Keratinocyte (primary cell): ENCODE measurements at regions not wholly inside any gene's neighbourhood (a gene's known extent, or its start where the extent isn't known, plus 50 kb on each side); places are given as distances from the start of the nearest gene placed in this dataset.

Experiments
- DNase-seq: peaks from one replicate; pipeline ENCODE4 v3.0.0-alpha.2; 2011; ENCODE audit warnings: low read depth, missing footprints, low spot score
- FAIRE-seq: peaks from 2 replicates; lab custom pipeline; 2011; peaks lifted over from hg19 to GRCh38; lab: Jason Lieb, UNC
- H2AFZ ChIP-seq: 2 replicates; pipeline ENCODE4 v1.6.0; 2012; ENCODE audit warnings: low read length, control low read depth, inconsistent platforms; ENCODE audit not compliant: control insufficient read depth
- H3K27ac ChIP-seq: 2 replicates; pipeline ENCODE4 v1.5.1; 2011; ENCODE audit warnings: low read length; ENCODE audit not compliant: control insufficient read depth, insufficient read depth
- H3K27me3 ChIP-seq: 3 replicates; pipeline ENCODE4 v1.6.0; 2011; ENCODE audit warnings: low read length; ENCODE audit not compliant: control insufficient read depth, insufficient read depth; ENCODE audit errors: extremely low read depth
- H3K36me3 ChIP-seq, 2 experiments: 2 replicates in 1 of 2; 3 replicates in 1 of 2; pipeline ENCODE4 v1.5.1; 2011; ENCODE audit warnings: low read length in 2 of 2, mild to moderate bottlenecking in 1 of 2; ENCODE audit not compliant: control insufficient read depth in 2 of 2, insufficient read depth in 2 of 2; ENCODE audit errors: extremely low read depth in 1 of 2
- H3K4me1 ChIP-seq: 3 replicates; pipeline ENCODE4 v1.5.1; 2011; ENCODE audit warnings: low read length; ENCODE audit not compliant: control insufficient read depth, insufficient read depth; ENCODE audit errors: extremely low read depth
- H3K4me2 ChIP-seq: 3 replicates; pipeline ENCODE4 v1.6.0; 2011; ENCODE audit warnings: low read depth, low read length; ENCODE audit not compliant: control insufficient read depth, insufficient read depth; ENCODE audit errors: extremely low read depth
- H3K4me3 ChIP-seq, 3 experiments: fragments of 200-600 bp in 1 of 3; sonication (generic) in 1 of 3; 2 replicates in 2 of 3; 3 replicates in 1 of 3; pipeline ENCODE4 v1.5.1; 2011 to 2016; ENCODE audit warnings: low read length in 3 of 3, mild to moderate bottlenecking in 3 of 3, control low read depth in 2 of 3, inconsistent platforms in 1 of 3, low read depth in 1 of 3, mixed read lengths in 1 of 3, mixed run types in 1 of 3, moderate library complexity in 1 of 3; ENCODE audit not compliant: control insufficient read depth in 2 of 3, insufficient read depth in 2 of 3; ENCODE audit errors: extremely low read depth in 1 of 3
- H3K79me2 ChIP-seq: 2 replicates; pipeline ENCODE4 v1.6.0; 2012; ENCODE audit warnings: low read length; ENCODE audit not compliant: control insufficient read depth, insufficient read depth
- H3K9ac ChIP-seq: 3 replicates; pipeline ENCODE4 v1.6.0; 2011; ENCODE audit warnings: low read length; ENCODE audit not compliant: control insufficient read depth, insufficient read depth; ENCODE audit errors: extremely low read depth
- H3K9me1 ChIP-seq: 3 replicates; pipeline ENCODE4 v1.6.0; 2011; ENCODE audit warnings: low read length; ENCODE audit not compliant: control insufficient read depth, insufficient read depth; ENCODE audit errors: extremely low read depth
- H3K9me3 ChIP-seq: 2 replicates; pipeline ENCODE4 v1.5.1; 2012; ENCODE audit warnings: low read depth, low read length; ENCODE audit not compliant: control insufficient read depth
- H4K20me1 ChIP-seq: 3 replicates; pipeline ENCODE4 v1.6.0; 2011; ENCODE audit warnings: low read length; ENCODE audit not compliant: control insufficient read depth, insufficient read depth; ENCODE audit errors: extremely low read depth
- EZH2 ChIP-seq: IDR thresholded peaks from one replicate; pipeline ENCODE4 v1.6.1; 2012; ENCODE audit warnings: inconsistent platforms, mild to moderate bottlenecking, low read length, moderate library complexity
- dilution Hi-C: fragments of 300-500 bp; cut with MboI; formaldehyde crosslinking; loops from one replicate; pipeline ENCODE4 v1.7.0; 2020; ENCODE audit warnings: low sequenced_read_pairs; ENCODE audit not compliant: extremely low pct_ligation_motif_present
- TF ChIP-seq, protein P1 (sequence below), 3 experiments: IDR thresholded peaks in 1 of 3; conservative IDR thresholded peaks in 1 of 3; optimal IDR thresholded peaks in 1 of 3; 2 replicates in 2 of 3; 3 replicates in 1 of 3; pipeline versions ENCODE3 to v1.5.1; 2011; ENCODE audit warnings: low read length in 3 of 3, mild to moderate bottlenecking in 3 of 3, moderate library complexity in 2 of 3, control low read depth in 1 of 3, inconsistent platforms in 1 of 3; ENCODE audit not compliant: insufficient read depth in 2 of 3; ENCODE audit errors: extremely low read depth in 1 of 3

DNA sequence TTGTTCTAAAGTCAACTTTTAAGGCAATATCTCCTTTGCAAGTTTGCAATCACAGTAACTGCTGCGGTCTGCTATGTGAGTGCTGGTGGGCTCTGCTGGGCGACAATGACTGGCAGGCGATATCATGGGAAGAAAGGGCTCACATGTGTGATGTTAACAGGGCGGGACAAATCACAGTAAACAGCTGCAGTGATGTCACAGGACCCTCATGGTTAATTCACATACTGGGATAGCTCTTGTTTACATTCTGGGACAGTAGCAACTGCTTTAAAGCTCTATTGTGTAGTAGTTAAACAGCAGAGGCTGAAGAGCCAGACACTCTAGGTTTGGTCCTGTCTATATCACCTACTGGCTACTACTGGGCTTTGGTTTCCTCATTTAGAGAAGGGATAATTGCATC, 257.2 kb upstream of the ASIC2 start:
- Histone ChIP-seq H4K20me1 (no peaks in the 10 kb centered on the region), H3K4me3 (no peak overlapping the region), H3K79me2 (no peaks in the 10 kb centered on the region), H2AFZ (no peak overlapping the region), H3K36me3 (no peaks in the 10 kb centered on the region), H3K27ac (no peak overlapping the region), H3K4me2 (no peak overlapping the region), H3K9me1 (no peaks in the 10 kb centered on the region), H3K4me1 (no peaks in the 10 kb centered on the region), H3K9me3 (no peaks in the 10 kb centered on the region), H3K27me3 (no peaks in the 10 kb centered on the region), H3K9ac (no peak overlapping the region)
- no peak for FAIRE-seq
- DNase-seq: no peak
- dilution Hi-C loops: loop anchor here (25.0 kb wide), 1 partner anchor 112 kb away; no protein-coding TSS in a partner anchor
- TF ChIP-seq, protein P1, sequence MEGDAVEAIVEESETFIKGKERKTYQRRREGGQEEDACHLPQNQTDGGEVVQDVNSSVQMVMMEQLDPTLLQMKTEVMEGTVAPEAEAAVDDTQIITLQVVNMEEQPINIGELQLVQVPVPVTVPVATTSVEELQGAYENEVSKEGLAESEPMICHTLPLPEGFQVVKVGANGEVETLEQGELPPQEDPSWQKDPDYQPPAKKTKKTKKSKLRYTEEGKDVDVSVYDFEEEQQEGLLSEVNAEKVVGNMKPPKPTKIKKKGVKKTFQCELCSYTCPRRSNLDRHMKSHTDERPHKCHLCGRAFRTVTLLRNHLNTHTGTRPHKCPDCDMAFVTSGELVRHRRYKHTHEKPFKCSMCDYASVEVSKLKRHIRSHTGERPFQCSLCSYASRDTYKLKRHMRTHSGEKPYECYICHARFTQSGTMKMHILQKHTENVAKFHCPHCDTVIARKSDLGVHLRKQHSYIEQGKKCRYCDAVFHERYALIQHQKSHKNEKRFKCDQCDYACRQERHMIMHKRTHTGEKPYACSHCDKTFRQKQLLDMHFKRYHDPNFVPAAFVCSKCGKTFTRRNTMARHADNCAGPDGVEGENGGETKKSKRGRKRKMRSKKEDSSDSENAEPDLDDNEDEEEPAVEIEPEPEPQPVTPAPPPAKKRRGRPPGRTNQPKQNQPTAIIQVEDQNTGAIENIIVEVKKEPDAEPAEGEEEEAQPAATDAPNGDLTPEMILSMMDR (optimal IDR thresholded peaks at IDR 0.05 in 1 of 3, IDR thresholded peaks at IDR 0.05 in 1 of 3, conservative IDR thresholded peaks at IDR 0.05 in 1 of 3; ENCODE audit: extremely low read depth in 1 of 3, insufficient read depth in 2 of 3, low read length in 3 of 3): no peak
- no peak for TF ChIP-seq EZH2

DNA sequence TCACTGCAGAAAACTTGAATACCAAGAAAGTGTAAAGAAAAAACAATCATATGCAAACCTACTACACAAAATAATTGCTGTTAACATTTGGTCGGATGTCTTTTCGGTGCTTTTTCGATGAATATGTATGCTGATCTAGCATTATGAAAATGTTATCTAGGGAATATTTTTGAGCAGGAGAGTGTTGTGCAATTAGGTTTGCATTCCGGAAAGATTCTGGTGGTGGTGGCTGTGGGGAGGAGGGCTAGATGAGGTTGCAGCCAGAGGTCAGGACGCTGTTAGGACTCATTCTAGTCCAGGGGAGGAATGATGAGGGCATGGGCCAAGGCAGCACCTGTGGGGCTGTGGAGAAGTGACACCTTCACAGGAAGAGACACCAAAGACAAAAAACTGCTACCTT, 258.0 kb upstream of the ASIC2 start:
- Histone ChIP-seq H3K4me1 (no peaks in the 10 kb centered on the region), H3K36me3 (no peaks in the 10 kb centered on the region), H3K4me2 (no peak overlapping the region), H3K4me3 (no peak overlapping the region), H3K27me3 (no peaks in the 10 kb centered on the region), H4K20me1 (no peaks in the 10 kb centered on the region), H3K9ac (no peak overlapping the region), H3K9me1 (no peaks in the 10 kb centered on the region), H2AFZ (no peak overlapping the region), H3K27ac (no peak overlapping the region), H3K79me2 (no peaks in the 10 kb centered on the region), H3K9me3 (no peaks in the 10 kb centered on the region)
- FAIRE-seq (no peak), DNase-seq (no peak)
- dilution Hi-C loops: loop anchor here (25.0 kb wide), 1 partner anchor 111 kb away; no protein-coding TSS in a partner anchor
- TF ChIP-seq, protein P1 (optimal IDR thresholded peaks at IDR 0.05 in 1 of 3, IDR thresholded peaks at IDR 0.05 in 1 of 3, conservative IDR thresholded peaks at IDR 0.05 in 1 of 3; ENCODE audit: extremely low read depth in 1 of 3, insufficient read depth in 2 of 3, low read length in 3 of 3): no peak
- TF ChIP-seq EZH2: no peak
